HG03280 (cell line): ENCODE measurements at regions not wholly inside any gene's neighbourhood (a gene's known extent, or its start where the extent isn't known, plus 50 kb on each side); places are given as distances from the start of the nearest gene placed in this dataset.

Source experiments
- ATAC-seq: cut with Tn5 transposase; IDR thresholded peaks from one replicate; pipeline ENCODE4 v1.9.1; 2021; ENCODE audit warnings: mild to moderate bottlenecking, moderate library complexity; ENCODE audit not compliant: unreplicated experiment

- ATAC-seq, result no peak
These were observed 210.1 kb upstream of the TNRC6C start for GRCh38 chr17:77748436-77748835.

- no peak for ATAC-seq
These were observed 209.2 kb upstream of the TNRC6C start for GRCh38 chr17:77749321-77749751.

GRCh38 chr17:77749989-77750388 is 208.5 kb upstream of the TNRC6C start:
- ATAC-seq, result no peak

- no peak for ATAC-seq
These were observed 208.0 kb upstream of the TNRC6C start for GRCh38 chr17:77750427-77751043.

- ATAC-seq, result no peak
These were observed 205.3 kb upstream of the TNRC6C start for GRCh38 chr17:77753246-77753645.

GRCh38 chr17:77753691-77754245 is 204.7 kb upstream of the TNRC6C start:
- no peak for ATAC-seq

GRCh38 chr17:77754956-77755355 is 203.5 kb upstream of the TNRC6C start:
- ATAC-seq, result no peak

GRCh38 chr17:77755410-77755963 is 203.0 kb upstream of the TNRC6C start:
- ATAC-seq, result no peak

- no peak for ATAC-seq
These were observed 202.5 kb upstream of the TNRC6C start for GRCh38 chr17:77756028-77756427.

GRCh38 chr17:77756846-77757560 is 201.5 kb upstream of the TNRC6C start:
- ATAC-seq, result no peak

GRCh38 chr17:77757561-77757898 is 201.0 kb upstream of the TNRC6C start:
- no peak for ATAC-seq

GRCh38 chr17:77763023-77763422 is 195.5 kb upstream of the TNRC6C start:
- no peak for ATAC-seq

GRCh38 chr17:77763575-77763974 is 194.9 kb upstream of the TNRC6C start:
- ATAC-seq, result no peak

- ATAC-seq, result no peak
These were observed 193.2 kb upstream of the TNRC6C start for GRCh38 chr17:77765292-77765691.

GRCh38 chr17:77767148-77767547 is 191.4 kb upstream of the TNRC6C start:
- ATAC-seq, result no peak

- no peak for ATAC-seq
These were observed 190.2 kb upstream of the TNRC6C start for GRCh38 chr17:77768248-77768852.

GRCh38 chr17:77769215-77769614 is 189.3 kb upstream of the TNRC6C start:
- ATAC-seq, result no peak

- no peak for ATAC-seq
These were observed 188.7 kb upstream of the TNRC6C start for GRCh38 chr17:77769762-77770161.

- ATAC-seq, result no peak
These were observed 188.0 kb upstream of the TNRC6C start for GRCh38 chr17:77770331-77771105.

- no peak for ATAC-seq
These were observed 187.4 kb upstream of the TNRC6C start for GRCh38 chr17:77771145-77771544.

- no peak for ATAC-seq
These were observed 186.9 kb upstream of the TNRC6C start for GRCh38 chr17:77771587-77771986.
